NCI-H460 (cell line): ENCODE measurements at regions not wholly inside any gene's neighbourhood (a gene's known extent, or its start where the extent isn't known, plus 50 kb on each side); places are given as distances from the start of the nearest gene placed in this dataset.

Experiments used
- DNase-seq: peaks from one replicate; pipeline ENCODE4 v3.0.0-alpha.2; 2016; ENCODE audit warnings: low read depth; ENCODE audit errors: extremely low read depth

DNA sequence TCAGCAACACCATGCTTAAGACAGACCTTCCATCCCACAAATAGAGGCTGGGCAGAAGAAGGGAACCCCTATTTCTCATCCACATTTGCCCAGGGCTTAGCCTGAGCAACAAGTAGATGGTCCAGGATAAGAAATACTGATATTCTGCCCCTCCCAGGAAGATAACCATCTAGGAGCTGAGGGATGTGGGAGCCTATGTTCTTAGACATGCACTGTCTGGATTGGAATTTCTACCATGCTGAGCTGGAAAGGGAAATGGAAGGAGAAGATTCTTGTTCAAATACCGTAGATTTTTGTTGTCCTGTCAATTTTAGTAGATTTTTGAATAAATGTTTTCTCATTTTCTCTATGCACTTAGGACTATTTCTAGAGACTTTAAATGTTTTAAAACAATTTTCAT is 450.7 kb upstream of the SEMA6D start:
- no peak for DNase-seq

DNA sequence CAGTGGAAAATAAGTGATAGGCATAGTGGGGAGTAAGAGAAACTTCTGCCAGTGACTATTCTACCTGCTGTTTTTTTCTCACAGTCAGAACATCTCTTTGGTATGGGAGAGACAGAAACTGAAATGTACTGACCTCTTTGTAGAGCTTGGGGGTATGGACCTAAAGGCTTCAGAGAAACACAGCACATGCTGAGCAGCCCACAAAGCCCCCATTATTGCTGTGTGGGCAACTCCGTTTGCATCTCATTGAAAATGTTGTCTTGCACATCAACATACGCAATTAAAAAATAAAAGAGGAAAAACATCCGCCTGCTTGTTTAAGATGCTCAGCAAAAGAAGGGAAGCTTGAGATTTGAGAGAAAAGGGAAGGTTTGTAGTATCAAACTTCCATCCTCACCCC is 443.4 kb upstream of the SEMA6D start:
- DNase-seq: no peak

DNA sequence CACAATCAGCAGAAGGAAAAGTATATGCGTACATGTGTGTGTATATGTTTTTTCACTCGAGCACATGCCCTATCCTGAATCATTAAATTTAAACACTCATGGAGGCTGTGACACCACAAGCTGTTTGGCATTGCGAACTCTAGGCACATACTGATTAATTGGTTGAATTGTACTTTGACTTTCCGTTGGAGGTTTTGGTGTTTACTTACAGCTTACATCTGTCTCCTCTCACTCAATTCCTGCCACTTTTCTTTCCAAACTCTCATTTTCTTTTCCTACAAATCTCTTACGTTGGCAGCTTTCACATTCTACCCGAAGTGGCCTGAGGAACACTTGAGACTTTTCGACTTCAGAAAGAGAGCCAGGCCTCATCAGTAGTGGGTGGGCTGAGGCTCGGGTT is 434.1 kb upstream of the SEMA6D start:
- DNase-seq: no peak

DNA sequence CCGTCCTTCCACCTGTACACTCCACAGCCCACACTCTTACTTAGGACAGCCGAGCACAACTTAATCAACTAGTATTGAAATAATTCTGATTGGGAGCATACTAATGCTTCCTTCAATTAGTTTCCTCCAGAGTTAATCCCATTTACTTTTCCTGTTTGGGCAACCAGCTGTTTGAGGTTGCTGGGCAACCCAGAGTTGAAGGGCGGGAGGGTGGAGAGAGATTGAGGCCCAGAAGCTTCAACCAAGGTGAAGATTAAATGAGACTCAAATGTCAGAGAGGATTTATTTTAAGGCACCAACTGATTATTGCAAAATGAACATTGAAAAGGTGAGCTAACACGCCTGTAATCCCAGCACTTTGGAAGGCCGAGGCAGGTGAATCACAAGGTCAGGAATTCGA is 428.5 kb upstream of the SEMA6D start:
- DNase-seq: no peak

DNA sequence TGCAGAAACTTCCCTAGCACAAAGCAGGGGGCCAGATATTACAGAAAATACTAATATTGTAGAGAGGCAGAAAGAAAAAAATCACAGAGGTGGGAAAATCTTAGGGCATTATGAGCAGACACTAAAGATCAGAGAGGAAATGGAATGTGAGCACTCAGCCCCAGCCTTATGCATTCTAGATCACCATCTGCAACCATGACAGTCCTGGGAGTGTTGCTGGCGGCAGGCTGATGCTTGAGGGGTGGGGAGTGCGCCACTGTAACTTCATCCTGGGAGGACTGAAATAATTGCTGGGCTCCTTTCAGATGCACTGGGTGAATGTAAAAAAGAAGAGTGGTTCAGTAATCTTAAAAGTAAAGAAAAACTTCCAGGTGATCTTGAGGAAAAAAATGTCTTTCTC is 427.6 kb upstream of the SEMA6D start:
- DNase-seq: no peak

DNA sequence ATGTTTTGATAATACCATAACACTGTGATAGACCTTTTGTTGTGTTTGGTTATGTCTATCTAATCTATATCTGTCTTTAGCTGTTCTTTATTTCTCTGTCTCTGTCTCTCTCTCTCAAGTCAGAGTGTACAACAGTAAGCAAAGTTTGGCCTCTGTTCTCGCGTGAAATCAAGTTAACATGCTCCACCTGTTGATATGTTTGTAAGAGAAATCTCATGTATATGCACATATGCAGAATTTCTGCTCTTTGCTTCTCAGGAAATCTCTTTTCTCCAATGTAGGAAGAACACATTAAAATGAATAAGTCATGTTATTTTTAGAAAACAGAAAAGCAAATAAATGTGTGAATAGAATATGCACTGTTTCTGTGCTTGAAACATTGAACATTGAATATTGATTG is 425.5 kb upstream of the SEMA6D start:
- no peak for DNase-seq

DNA sequence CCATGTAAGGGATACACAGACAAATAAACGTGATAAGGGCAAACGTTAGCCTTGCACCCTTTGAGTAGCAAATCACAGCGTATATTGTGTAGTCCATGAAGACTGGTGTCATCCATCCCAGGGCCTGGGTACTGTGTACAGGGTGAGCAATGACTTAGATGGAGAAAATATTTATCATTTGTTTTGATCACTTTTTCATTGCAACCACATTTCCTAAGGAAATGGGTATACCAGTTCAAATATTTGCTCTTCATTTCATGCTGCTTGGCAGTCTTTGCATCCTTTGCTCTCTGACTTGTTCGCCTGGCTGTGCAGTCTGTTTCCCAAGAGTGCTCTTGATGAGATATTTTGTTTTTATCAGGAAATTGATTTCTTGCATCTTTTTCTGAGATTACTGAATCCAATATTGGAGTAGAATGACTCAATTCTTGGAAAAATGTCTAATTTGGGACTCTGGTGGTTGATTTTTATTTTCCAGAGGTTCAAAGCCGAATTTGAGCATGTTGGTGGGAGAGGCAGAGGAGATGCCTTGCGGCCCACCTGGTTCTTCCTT is 424.6 kb upstream of the SEMA6D start:
- no peak for DNase-seq

DNA sequence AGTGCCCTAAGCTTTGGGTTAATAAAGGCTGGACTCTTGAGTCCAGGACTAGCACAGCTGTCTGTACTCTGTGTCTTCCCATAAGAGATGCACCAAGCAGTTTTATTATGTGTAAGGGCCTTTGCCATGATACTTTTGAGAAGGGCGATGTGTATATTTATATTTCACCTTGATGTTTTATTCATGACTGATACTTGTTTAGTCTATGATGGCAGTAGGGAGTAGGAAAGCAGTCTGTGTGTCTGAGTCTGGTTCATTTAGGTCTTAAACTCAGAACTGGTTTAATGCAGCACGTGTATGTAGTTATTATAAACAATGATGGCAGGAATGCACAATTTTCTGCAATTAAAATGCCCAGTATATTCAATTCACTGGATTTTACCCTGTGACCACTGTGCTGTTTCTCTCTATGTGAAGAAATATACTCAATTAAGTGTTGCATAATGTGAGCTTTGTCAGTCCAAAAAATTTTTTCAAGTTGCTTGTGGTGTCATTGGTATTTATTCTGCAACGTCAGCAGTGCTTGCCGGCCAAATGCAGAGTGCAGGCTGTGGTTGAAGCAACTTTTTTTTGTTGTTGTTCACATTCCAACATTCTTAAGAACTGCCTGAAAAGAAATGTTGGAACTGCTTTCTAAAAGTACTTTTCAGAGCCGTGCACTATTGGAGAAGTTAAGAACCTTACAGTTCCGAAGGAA is 423.7 kb upstream of the SEMA6D start:
- no peak for DNase-seq

DNA sequence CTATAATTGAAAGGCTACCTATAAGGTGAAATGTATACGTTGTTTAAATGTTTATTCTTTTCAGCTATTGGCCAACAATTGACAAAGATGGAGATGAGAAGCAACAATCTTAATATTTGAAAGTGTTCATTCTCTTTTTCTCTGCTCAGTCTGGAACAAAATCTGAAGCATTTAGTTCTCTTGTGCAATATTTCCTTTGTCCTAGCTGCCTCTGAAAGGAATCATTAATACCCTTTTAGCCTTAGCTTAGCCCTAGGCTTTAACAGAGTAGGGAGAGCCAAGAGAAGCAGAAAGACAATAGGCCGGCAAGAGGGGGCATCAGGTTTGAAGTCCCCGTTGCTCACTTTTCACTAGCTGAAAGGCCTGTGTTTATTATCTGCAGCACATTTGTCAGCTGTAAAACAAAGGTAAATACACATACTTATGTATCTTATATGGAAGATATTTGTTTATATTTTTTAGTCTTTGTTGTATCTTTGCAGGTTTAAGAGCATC is 422.5 kb upstream of the SEMA6D start:
- no peak for DNase-seq

DNA sequence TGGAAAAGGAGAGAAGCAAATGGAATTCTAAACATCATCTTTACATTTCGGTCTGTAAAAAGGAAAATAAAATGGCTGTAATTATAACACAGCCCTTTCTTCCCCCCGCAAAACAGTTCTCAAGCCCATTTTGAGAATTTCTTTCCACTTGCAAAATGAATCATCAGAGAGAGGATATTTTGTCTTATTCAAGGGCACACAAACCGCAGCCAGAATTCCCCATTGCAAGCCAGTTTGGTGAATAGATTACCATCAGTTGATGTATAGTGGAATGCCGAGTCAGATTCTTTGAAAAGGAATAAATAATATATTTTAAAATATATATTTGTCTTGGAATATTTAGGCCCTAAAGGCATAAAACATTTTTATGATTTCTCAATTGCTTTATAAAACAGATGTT is 420.4 kb upstream of the SEMA6D start:
- DNase-seq: no peak

DNA sequence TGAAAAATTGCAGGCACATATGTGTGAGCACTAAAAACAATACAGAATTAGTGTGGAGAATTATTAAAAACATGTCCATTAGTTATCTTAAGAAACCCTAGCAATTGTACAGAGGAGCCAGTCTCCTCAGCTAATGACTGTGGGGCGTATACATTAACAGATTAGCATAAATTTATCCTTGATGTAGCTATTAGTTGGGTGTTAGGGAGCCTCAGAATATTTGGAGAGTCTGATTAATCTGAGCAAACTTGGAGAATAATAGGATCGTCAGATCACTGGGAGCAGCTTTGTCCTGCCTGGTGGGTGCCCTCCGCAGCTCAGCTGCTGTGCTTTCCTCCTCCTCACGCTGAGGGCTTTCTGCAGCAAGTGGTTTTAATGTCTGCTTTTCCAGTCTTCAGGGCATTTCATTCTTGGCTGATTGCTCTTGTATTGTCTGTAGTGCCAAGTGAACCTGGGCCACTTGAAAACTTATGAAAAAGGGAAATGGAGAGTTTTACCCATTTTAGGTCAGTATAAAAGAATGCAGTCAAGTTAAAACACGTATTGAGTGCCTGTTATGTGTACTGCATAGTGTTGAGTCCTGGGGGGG is 417.4 kb upstream of the SEMA6D start:
- DNase-seq: no peak

DNA sequence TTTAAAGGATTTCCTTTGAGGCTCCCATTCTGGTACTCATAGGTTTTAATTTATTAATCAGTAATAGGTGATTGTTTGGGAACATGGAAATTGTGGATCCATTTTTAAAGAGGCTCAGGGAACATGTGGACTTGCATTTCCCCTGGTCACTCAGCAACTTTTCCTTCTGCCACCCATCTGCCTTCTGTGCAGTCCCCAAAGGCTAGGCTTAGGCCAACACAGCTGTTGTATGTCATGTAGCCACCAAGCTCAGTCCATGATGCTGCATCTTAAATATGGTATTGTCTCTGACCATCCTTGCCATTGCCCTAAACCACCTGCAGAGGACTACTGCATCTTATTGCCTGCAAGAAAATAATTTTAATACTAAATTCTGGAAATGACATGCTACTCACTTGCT is 416.7 kb upstream of the SEMA6D start:
- no peak for DNase-seq

DNA sequence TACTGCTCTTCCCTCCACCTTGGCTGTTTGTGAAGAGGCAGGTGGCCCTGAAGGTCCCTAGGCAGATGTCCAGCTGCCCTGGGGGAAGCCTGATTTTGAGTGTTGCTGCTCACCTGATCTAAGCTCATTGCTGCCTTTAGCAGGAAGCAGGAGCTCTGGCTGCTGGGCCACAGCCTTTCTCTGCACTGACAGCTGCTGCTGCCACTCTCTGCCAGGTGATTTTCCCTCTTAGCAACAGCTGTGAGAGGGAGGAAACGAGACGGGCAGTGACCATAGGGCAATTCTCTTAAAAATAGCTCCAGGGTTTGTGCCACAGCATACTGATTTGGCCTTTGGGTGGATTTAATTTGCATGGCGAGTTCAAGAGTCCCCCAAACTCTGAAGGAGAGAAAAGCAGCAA is 415.8 kb upstream of the SEMA6D start:
- no peak for DNase-seq

DNA sequence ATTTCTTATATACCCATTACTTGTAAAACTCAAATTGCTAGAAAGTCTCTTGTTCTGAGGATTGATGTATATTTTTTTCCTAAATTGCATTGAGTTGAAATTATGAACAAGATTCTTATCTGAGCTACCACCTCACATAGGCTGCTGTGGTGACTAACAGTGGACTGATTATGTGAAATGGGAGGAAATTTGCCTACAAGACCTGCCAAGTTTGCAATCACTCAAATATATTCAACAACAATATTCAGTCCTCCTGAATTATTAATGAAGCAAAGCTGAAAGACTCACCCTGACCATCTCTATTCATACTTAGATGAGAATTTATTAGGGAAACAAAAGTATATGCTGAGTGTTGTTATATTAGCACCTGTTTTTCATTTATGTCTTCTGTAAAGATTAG is 412.6 kb upstream of the SEMA6D start:
- DNase-seq: no peak

DNA sequence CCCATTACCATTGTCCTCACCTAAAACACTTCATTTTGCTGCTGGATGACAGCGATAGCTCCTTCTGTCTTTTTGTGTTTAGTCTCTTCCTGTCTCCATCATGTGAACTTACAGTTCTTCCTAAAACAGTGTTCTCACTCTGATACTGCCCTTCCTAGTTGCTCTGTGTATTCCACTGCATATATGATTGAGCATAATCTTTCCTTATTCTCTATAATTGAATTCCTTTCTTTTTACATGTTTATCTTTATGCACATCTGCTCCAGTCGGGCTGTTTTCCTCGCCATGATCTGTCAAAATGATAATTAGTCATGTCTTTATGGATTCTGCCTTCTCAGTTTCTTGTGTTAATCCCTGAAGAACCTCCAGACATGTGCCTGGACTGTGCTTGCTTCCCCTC is 405.1 kb upstream of the SEMA6D start:
- no peak for DNase-seq

DNA sequence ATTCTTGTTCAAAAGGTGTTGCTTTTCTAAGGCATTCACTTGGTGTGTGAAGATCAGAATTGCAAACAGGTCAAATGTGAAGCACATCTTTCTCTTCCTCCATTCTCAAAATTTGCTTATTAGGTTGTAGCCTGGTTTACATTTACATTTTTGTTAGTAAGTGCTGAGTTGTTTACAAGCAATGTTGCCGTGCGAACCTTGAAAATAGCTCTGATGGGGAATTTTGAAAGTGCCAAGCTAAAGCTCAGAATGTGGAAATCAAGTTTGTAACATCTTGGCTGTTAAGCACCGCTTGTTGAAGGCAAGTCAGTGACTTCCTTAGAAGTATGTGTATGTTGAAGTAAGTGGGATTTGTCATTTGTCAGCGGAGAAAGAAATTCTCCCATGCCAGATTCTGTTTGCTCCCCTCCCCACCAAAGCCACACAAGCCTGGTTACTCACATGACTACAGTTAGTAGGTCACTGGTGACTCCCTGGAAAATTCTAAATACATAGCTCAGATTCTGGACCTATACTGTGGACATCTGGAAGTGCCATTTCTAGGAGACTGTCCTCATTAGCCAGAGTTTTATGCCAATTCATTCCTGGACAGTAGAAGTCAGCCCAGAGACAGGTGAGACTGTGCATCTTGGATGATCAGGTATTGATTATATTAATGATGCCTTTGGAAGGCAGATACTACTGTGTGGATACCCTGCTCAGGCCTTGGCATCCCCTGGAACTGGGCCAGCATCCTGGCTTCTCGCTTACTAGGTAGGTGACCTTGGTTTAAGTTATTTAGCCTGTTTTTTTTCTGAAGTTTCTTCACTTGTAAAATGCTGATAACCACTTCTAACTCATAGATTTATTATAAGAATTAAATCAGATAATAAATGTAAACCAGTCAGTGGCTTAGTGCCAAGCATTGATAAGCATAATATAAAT is 390.6 kb upstream of the SEMA6D start:
- DNase-seq: no peak

DNA sequence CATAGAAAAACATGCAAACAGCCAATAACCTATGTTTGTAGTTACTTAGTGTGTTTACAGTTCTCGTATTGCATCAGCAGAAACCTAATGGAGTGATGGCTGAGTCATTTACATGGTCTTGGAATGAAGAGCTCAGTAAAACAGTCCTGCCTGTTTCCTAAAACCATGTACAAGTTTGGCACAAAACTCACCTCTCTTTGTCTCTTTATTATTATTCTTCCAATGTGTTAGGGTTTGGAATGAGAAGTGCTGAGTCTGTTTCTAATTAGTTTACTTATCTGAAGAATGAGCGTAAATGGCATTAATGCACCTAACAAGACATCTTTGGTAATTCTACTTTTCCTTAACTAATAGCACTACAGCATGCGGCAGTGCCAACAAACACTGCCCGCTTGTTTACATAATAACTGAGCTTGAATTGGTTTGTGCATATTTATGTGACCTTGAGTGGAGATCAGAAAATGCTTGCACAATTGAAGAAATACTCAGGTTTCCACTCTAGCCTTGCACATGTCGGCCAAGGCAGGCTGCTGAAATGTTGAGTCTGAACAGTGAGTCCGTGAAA is 385.4 kb upstream of the SEMA6D start:
- DNase-seq: peak; percentile 21

DNA sequence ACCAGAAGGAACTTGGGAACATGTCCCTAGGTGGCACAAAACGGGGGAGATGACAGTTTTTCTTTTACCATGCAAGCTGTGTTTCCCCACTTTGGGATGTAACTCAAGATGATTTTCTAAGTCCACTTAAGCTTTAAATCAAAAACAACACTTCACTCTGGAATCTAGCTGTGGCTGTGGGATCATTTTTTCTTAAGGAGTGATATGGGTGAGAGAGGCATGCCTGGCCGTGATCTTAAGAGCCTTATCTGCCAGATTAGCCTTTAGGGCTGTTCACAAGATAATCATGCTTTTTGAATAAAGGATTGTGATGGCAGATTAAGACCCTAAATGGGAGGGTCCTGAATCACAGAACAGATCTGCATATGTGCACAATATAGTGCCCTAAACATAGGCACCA is 384.8 kb upstream of the SEMA6D start:
- no peak for DNase-seq

DNA sequence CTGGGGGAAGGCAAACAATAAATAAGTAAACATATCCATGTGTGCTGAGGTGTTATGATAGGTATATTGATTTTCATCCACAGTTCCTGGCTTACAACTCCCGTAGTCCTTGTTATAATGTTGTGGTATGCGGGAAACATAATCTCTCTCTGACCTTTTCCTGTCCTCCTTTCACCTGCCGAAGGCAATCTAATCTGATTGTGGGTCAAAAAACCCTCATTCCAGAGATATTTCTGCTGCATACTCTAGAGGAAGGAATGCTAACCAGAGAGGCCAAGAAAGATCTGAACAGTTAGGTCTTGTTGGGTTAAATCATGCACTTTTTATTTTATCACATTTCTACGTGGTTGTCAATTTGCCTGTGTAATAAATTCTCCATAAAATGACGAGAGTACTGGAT is 383.6 kb upstream of the SEMA6D start:
- no peak for DNase-seq

DNA sequence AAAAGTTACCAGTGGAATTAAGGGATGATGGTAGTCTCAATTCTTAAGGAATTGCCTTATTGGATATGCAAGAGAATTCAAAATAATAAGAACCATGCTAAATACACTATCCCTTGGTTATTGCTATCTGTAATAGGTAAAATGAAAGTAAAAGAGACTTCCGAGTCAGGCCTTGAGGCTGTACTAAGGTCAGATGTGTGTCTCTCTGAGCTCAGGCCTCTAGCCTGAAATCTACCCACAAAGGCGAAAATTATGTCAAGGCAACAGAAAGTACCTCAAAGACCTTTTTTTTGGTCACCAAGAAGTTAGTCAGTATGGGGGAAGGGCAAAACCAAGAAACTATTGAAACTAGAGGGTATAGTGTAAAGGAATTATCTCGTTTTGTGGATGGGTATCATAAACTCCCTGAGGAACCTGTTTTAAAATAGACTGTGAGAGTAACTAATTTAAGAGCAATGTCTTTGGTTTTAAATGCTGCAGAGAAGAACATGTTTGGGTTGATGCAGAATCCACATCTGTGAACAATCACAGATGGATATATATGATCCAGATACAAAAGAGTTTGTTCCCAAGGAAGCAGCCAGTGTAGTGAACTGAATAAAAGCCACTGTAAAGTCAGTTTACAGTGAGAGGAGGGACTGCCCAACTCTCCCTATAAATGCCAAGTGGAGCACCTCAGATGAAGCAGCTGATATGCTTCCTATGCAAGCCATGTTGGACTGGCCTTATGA is 382.3 kb upstream of the SEMA6D start:
- no peak for DNase-seq
